Glomerular endothelial cell (primary cell): ENCODE measurements at regions not wholly inside any gene's neighbourhood (a gene's known extent, or its start where the extent isn't known, plus 50 kb on each side); places are given as distances from the start of the nearest gene placed in this dataset.

Source experiments
- DNase-seq: peaks from one replicate; pipeline ENCODE4 v3.0.0-alpha.2; 2011; ENCODE audit warnings: low read depth, low spot score; ENCODE audit errors: extremely low read depth

DNA sequence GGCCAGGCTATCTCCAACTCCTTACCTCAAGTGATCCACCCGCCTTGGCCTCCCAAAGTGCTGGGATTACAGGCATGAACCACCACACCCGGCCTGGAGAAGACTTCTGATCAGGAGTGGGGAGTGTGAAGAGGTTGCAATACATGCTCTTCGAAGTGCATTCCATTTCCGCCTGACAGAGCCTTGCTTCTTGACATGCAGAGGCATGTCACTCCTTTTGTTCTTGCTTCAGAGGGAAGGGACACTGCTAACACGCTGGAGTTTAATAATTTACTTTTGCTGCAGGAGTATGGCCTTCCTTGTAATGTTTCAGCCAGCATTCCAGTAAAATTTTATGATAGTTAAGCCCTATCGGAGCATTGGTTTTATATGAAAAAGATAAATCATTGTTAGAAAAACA is 74.9 kb downstream of the SLC25A47 start:
- no peak for DNase-seq

DNA sequence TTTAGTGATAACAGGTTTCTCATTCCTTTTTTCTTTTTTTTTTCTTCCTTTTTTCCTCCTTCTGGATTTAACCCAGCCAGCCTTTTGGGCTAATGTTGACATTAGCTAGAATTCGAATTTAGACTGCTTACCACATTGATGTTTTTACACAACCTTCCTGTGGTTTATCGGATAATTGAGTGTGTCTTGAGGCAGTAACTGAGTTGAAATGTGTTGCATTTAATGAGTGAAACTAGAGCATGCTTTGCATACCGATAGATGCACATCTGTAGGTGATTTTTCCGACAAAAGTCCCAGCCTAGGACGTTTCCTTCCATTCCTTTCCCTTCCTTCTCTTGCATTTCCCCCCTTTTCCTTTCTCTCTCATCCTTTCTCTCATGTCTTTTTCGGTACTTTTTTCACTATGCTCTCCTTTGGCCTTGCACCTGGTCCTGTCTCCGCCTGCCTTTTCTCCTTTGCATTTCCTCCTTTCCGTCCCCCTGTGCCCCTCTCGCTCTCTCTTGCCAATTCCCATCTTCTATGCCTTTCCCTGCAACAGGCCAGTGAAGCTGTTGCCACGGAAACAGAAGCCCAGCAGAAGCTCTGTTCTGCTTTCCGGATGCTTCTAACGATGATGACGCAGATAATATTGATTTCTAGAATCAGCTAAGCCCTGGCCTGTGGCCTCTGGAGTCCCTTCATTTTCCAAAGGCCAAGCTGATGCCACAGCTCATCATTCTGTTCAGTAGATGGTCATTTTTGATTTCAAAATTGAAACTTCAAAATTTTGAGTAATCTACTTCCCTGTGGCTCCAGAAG is 76.1 kb downstream of the SLC25A47 start:
- DNase-seq = no peak

DNA sequence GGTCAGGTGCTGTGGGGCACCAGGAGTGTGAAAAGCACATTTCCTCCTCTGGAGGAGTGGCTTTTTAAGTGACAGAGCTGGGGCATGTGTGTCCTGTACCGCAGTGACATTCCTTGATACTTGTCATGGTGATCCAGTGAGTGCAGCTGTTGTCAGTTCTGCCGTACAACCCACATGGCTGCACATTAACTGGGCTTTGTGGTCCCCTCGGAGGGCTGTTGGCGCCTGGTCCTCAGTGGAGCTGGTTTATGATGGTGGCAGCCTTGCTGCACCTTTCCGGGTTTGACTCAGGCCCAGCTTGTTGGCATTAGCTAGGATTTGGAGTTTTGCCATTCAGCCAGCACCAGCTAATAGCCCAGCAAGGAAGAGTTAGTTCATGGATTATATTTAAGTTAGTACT is 77.0 kb downstream of the SLC25A47 start:
- DNase-seq = no peak

- DNase-seq = no peak
Observed at GRCh38 chr14:100401031-100401692, 78.0 kb downstream of the SLC25A47 start.

GRCh38 chr14:100401792-100402191 is 78.7 kb downstream of the SLC25A47 start:
- DNase-seq = no peak

- DNase-seq = no peak
Observed at GRCh38 chr14:100402631-100403030, 79.5 kb downstream of the SLC25A47 start.

DNA sequence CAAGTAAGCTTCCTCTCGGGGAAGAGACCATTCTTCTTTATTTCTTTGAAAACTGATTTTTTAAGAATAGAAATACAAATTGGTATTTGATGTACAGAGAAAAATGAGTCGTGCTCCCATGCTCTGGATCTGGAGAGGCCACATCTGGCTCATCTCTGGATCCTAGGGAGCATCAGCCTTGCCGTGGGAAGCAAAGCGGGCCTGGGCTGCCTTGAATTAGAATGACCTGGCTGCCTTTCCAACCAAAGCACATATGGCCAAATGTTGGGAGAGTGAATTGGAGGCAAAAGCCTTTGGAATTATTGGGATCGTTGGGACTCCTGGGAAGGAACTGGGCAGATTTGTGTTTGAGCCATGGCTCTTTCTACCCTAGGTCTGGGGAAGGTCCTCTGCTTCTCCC is 80.0 kb downstream of the SLC25A47 start:
- no peak for DNase-seq

GRCh38 chr14:100403802-100404365 is 80.7 kb downstream of the SLC25A47 start:
- no peak for DNase-seq

GRCh38 chr14:100404419-100404818 is 81.3 kb downstream of the SLC25A47 start:
- DNase-seq = no peak

DNA sequence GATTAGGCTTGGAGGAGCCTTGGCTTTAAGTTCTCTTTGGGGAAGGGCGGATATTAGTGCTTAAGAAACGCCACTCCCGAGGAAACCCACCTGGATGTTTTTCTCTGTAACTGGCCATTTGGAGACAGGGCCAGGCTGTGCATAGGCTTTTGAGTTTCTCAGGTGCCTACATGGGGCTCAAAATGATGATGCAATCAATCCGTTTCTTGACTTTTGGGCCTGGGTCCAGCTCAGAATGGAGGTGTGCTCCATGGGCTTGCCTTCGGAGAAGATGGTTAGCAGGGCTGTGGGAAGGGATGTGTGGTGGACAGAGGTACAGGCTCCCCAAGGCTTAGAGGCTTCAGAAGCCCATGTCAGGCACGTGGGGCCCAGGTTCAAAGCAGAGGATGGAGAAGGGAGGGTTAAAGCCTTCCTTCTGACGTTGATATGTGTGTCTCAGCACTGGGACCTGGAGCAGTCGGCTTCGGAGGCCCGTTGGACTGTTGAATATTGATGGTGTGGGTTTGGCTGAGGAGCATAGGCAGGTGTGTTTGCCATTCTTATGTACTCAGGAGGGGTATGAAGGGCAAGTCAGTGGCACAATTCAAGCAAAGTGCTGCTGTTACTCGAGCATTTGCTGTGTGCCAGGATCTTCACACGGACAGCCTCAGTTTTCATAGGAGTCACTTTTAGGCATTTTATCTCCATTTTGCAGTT is 82.8 kb downstream of the SLC25A47 start:
- DNase-seq = no peak

GRCh38 chr14:100406505-100407131 is 83.5 kb downstream of the SLC25A47 start:
- DNase-seq = no peak

GRCh38 chr14:100407376-100408102 is 84.4 kb downstream of the SLC25A47 start:
- no peak for DNase-seq

- no peak for DNase-seq
Observed at GRCh38 chr14:100408350-100409002, 85.3 kb downstream of the SLC25A47 start.

DNA sequence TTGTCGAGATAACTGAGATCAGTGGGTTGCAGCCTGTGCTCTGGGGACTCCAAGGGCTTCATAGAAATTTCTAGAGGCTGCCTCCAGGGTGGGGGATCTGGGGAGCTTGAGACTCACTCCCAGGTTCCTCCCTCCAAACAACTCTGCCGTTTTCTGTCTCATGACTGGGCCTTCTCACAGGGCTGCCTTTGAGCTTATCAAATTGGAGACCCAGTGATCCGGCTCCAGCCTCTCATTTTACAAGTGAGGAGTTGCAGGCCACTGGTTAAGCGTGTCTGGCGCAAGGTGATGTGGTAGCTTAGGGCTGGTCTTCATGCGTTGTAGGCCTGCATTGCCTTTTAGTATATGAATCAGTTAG is 85.8 kb downstream of the SLC25A47 start:
- DNase-seq = no peak

GRCh38 chr14:100409651-100410050 is 86.5 kb downstream of the SLC25A47 start:
- DNase-seq = no peak

DNA sequence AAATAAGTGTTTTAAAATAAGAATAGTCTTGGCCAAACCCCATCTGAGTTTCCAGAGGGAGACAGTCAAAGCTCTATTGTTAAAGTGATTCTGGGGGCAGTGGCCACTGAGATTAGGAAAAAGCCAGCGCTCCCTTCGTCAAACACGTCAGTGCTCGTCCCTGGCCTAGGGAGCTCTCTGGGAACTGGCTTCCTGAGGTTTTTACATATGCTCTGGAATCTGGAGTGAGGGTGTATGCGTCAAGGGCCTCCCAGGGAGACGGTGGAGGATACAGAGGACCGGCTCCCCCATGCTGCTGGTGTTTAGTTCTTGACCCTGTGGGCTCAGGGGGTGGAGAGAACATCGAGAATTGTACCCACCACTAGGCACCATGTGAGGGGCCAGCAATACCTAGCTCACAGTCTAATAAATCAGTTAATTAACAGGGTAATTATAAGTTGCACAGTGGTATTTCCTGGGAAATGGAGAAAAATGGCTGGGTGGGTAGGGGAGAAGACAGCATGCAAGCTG is 87.0 kb downstream of the SLC25A47 start:
- DNase-seq = no peak

DNA sequence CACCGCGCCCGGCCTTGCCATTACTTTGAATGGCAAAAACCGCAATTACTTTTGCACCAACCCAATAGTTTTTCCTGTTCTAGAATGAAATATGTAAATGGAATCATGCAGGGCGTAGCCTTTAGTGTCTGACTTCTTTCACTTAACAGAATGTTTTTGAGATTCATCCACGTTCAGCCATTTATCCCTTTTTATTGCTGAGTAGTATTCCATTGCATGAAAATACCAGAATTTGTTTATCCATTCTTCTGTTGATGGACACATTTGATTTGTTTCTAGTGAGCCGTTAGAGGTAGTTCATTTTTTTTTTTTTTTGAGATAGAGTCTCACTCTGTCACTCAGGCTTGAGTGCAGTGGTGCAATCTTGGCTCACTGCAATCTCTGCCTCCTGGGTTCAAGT is 90.6 kb downstream of the SLC25A47 start:
- DNase-seq = no peak

- DNase-seq = no peak
Observed at GRCh38 chr14:100415226-100415625, 92.1 kb downstream of the SLC25A47 start.

DNA sequence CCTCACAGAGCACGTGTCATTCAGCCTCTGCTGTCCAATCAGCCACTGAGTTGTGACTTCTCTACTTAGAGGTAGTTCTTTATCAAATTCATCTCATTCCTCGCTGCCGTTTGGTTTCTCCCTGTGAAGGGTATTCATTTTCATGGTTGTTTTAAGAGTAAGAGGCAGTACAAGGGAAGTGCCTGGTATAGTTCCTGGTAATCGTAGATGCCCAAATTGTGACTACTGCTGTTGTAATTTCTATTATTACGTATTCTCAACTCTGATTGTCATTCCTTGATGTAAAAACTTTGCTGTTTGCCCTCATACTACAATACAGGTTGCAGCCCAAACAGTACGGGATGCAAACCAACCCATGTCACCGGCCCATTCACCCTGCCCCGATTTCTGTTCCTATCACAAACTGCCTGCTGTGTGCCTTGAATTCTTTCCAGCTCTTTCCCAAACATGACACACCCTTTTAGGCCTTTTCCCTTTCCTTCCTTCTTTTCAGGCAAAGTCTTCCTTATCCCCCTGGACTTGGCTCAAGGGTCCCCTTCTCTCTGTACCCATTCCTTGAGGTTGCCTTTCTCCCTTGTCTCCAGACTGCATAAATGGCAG is 93.0 kb downstream of the SLC25A47 start:
- DNase-seq = no peak
